Cardiac muscle cell (in vitro differentiated cells and primary cell): ENCODE measurements at regions not wholly inside any gene's neighbourhood (a gene's known extent, or its start where the extent isn't known, plus 50 kb on each side); places are given as distances from the start of the nearest gene placed in this dataset.
"Not testable (repeated sequence)": the region's sequence is repeated elsewhere in the genome, so short reads cannot be mapped to it uniquely, and the experiment has no call there.

ENCODE experiments used
- DNase-seq, 2 donors: peaks; one replicate each; pipeline versions ENCODE4 v3.0.0 to v3.0.0-alpha.2; 2010 to 2017; ENCODE audit warnings: low read depth in 1 of 2, low spot score in 1 of 2
- H3K27ac ChIP-seq: fragments of 200-600 bp; sonication (generic); 2 replicates; pipeline ENCODE4 v1.5.1; 2016
- H3K27me3 ChIP-seq: fragments of 200-600 bp; sonication (generic); 2 replicates; pipeline ENCODE4 v1.6.0; 2016; ENCODE audit warnings: control low read depth
- H3K36me3 ChIP-seq: fragments of 200-600 bp; sonication (generic); 2 replicates; pipeline ENCODE4 v1.5.1; 2016; ENCODE audit warnings: control low read depth
- H3K4me1 ChIP-seq: fragments of 200-600 bp; sonication (generic); 2 replicates; pipeline ENCODE4 v1.8.1; 2017; ENCODE audit warnings: low read depth, mild to moderate bottlenecking, mixed run types
- H3K4me3 ChIP-seq: fragments of 200-600 bp; sonication (generic); 2 replicates; pipeline ENCODE4 v1.5.1; 2016; ENCODE audit warnings: mild to moderate bottlenecking
- H3K9me3 ChIP-seq: fragments of 200-600 bp; sonication (generic); 2 replicates; pipeline ENCODE4 v1.5.1; 2017; ENCODE audit warnings: low read depth, mild to moderate bottlenecking, control low read depth
- CTCF ChIP-seq: IDR thresholded peaks from 2 replicates; pipeline ENCODE4 v1.5.1; 2012; ENCODE audit warnings: low read depth, mild to moderate bottlenecking, low read length

GRCh38 chr11:44472916-44473315, 92.5 kb upstream of the CD82 start:
- Histone ChIP-seq H3K9me3 (no peaks in the 10 kb centered on the region), H3K27ac (no peak overlapping the region), H3K36me3 (no peaks in the 10 kb centered on the region), H3K4me1 (peaks cover 17% of the 10 kb centered on the region), H3K27me3 (no peaks in the 10 kb centered on the region), H3K4me3 (no peak overlapping the region)
- TF ChIP-seq CTCF: no peak
- DNase-seq: no peak

GRCh38 chr11:44474702-44475101, 90.8 kb upstream of the CD82 start:
- no peak for DNase-seq
- H3K27ac ChIP-seq: no peak overlapping the region
- no peaks in the 10 kb centered on the region for H3K27me3 ChIP-seq
- H3K9me3 ChIP-seq: no peaks in the 10 kb centered on the region
- TF ChIP-seq CTCF: no peak
- H3K4me1 ChIP-seq: peaks cover 17% of the 10 kb centered on the region
- no peak overlapping the region for H3K4me3 ChIP-seq
- no peaks in the 10 kb centered on the region for H3K36me3 ChIP-seq

GRCh38 chr11:44475114-44475686, 90.3 kb upstream of the CD82 start:
- Histone ChIP-seq H3K4me3 (no peak overlapping the region), H3K36me3 (no peaks in the 10 kb centered on the region), H3K4me1 (peaks cover 17% of the 10 kb centered on the region), H3K9me3 (no peaks in the 10 kb centered on the region), H3K27me3 (no peaks in the 10 kb centered on the region), H3K27ac (no peak overlapping the region)
- peak in 1 of 2 donors; percentile 36 for DNase-seq
- TF ChIP-seq CTCF: no peak

- not testable (repeated sequence) for DNase-seq, H3K36me3 ChIP-seq, H3K4me3 ChIP-seq, H3K9me3 ChIP-seq, H3K4me1 ChIP-seq, H3K27ac ChIP-seq, H3K27me3 ChIP-seq
Observed at GRCh38 chr11:44482338-44482737, 83.1 kb upstream of the CD82 start.

- Histone ChIP-seq H3K4me3 (no peak overlapping the region), H3K4me1 (no peaks in the 10 kb centered on the region), H3K36me3 (no peaks in the 10 kb centered on the region), H3K27me3 (no peaks in the 10 kb centered on the region), H3K9me3 (no peaks in the 10 kb centered on the region), H3K27ac (no peak overlapping the region)
- peak; percentile 37 for TF ChIP-seq CTCF
- DNase-seq: peak; percentile 35 to 49
Observed at GRCh38 chr11:44483919-44484610, 81.4 kb upstream of the CD82 start.

- H3K4me3 ChIP-seq: no peak overlapping the region
- no peaks in the 10 kb centered on the region for H3K36me3 ChIP-seq
- no peak overlapping the region for H3K27ac ChIP-seq
- H3K27me3 ChIP-seq: no peaks in the 10 kb centered on the region
- no peak for TF ChIP-seq CTCF
- no peaks in the 10 kb centered on the region for H3K4me1 ChIP-seq
- DNase-seq: no peak
- H3K9me3 ChIP-seq: no peaks in the 10 kb centered on the region
Observed at GRCh38 chr11:44488165-44488965, 77.1 kb upstream of the CD82 start.
